Osteoblast (primary cell): ENCODE measurements at regions not wholly inside any gene's neighbourhood (a gene's known extent, or its start where the extent isn't known, plus 50 kb on each side); places are given as distances from the start of the nearest gene placed in this dataset.

Source experiments
- DNase-seq: peaks from one replicate; pipeline ENCODE4 v3.0.0; 2011; ENCODE audit warnings: low spot score, mixed read lengths; ENCODE audit not compliant: insufficient read length; ENCODE audit errors: missing footprints
- H2AFZ ChIP-seq: 2 replicates; pipeline ENCODE4 v1.6.0; 2011; ENCODE audit warnings: mild to moderate bottlenecking, low read length
- H3K27ac ChIP-seq: 2 replicates; pipeline ENCODE4 v1.5.1; 2011; ENCODE audit warnings: mild to moderate bottlenecking, low read depth, low read length, moderate library complexity
- H3K27me3 ChIP-seq: 2 replicates; pipeline ENCODE4 v1.6.0; 2012; ENCODE audit warnings: mild to moderate bottlenecking, control low read depth, inconsistent platforms, low read length, moderate library complexity; ENCODE audit not compliant: insufficient read depth
- H3K36me3 ChIP-seq: 2 replicates; pipeline ENCODE4 v1.5.1; 2011; ENCODE audit warnings: mild to moderate bottlenecking, low read length, control low read depth, moderate library complexity; ENCODE audit not compliant: insufficient read depth
- H3K4me1 ChIP-seq: 2 replicates; pipeline ENCODE4 v1.5.1; 2011; ENCODE audit warnings: mild to moderate bottlenecking, low read length, control low read depth, moderate library complexity; ENCODE audit not compliant: insufficient read depth
- H3K4me2 ChIP-seq: 2 replicates; pipeline ENCODE4 v1.6.0; 2011; ENCODE audit warnings: mild to moderate bottlenecking, low read length; ENCODE audit not compliant: insufficient read depth
- H3K4me3 ChIP-seq: fragments of 200-600 bp; sonication (generic); 3 replicates; pipeline ENCODE4 v1.5.1; 2012; ENCODE audit warnings: mild to moderate bottlenecking, low read length, inconsistent platforms; ENCODE audit not compliant: insufficient read depth
- H3K79me2 ChIP-seq: 2 replicates; pipeline ENCODE4 v1.6.0; 2012; ENCODE audit warnings: mild to moderate bottlenecking, low read length, control low read depth, inconsistent platforms; ENCODE audit not compliant: insufficient read depth
- H3K9me3 ChIP-seq: 2 replicates; pipeline ENCODE4 v1.5.1; 2011; ENCODE audit warnings: low read depth, low read length, control low read depth
- H4K20me1 ChIP-seq: 2 replicates; pipeline ENCODE4 v1.6.0; 2012; ENCODE audit warnings: mild to moderate bottlenecking, low read length, control low read depth; ENCODE audit not compliant: insufficient read depth
- CTCF ChIP-seq: IDR thresholded peaks from 2 replicates; pipeline ENCODE4 v1.5.1; 2011; ENCODE audit warnings: mild to moderate bottlenecking, low read depth, low read length, moderate library complexity; ENCODE audit errors: extremely low read depth

- H2AFZ ChIP-seq, result no peak overlapping the region
- H3K4me1 ChIP-seq, result peaks cover 7% of the 10 kb centered on the region
- H3K79me2 ChIP-seq, result no peaks in the 10 kb centered on the region
- no peaks in the 10 kb centered on the region for H3K27me3 ChIP-seq
- H3K36me3 ChIP-seq, result no peaks in the 10 kb centered on the region
- no peak overlapping the region for H3K4me2 ChIP-seq
- DNase-seq, result no peak
- no peak overlapping the region for H3K4me3 ChIP-seq
- H4K20me1 ChIP-seq, result no peaks in the 10 kb centered on the region
- TF ChIP-seq CTCF, result no peak
- no peak overlapping the region for H3K27ac ChIP-seq
- H3K9me3 ChIP-seq, result no peaks in the 10 kb centered on the region
Measured at GRCh38 chr17:13078591-13079385, 61.0 kb upstream of the ELAC2 start.

GRCh38 chr17:13076905-13077304 is 59.1 kb upstream of the ELAC2 start:
- no peak for DNase-seq

GRCh38 chr17:13074026-13074425 is 56.2 kb upstream of the ELAC2 start:
- no peak for TF ChIP-seq CTCF
- Histone ChIP-seq H3K4me2 (no peak overlapping the region), H3K4me3 (no peak overlapping the region), H2AFZ (no peak overlapping the region), H3K36me3 (no peaks in the 10 kb centered on the region), H3K79me2 (no peaks in the 10 kb centered on the region), H3K4me1 (peaks cover 9% of the 10 kb centered on the region), H3K9me3 (no peaks in the 10 kb centered on the region), H4K20me1 (no peaks in the 10 kb centered on the region), H3K27me3 (peaks cover 14% of the 10 kb centered on the region), H3K27ac (no peak overlapping the region)
- DNase-seq, result peak; percentile 77

More at GRCh38 chr17:13076905-13077304, 59.1 kb upstream of the ELAC2 start:
- no peak overlapping the region for H3K4me3 ChIP-seq
- H3K27ac ChIP-seq, result no peak overlapping the region
- H3K9me3 ChIP-seq, result no peaks in the 10 kb centered on the region
- H2AFZ ChIP-seq, result no peak overlapping the region
- no peaks in the 10 kb centered on the region for H4K20me1 ChIP-seq
- peaks cover 9% of the 10 kb centered on the region for H3K4me1 ChIP-seq
- no peak for TF ChIP-seq CTCF
- no peaks in the 10 kb centered on the region for H3K79me2 ChIP-seq
- H3K36me3 ChIP-seq, result no peaks in the 10 kb centered on the region
- peaks cover 7% of the 10 kb centered on the region for H3K27me3 ChIP-seq
- no peak overlapping the region for H3K4me2 ChIP-seq

GRCh38 chr17:13073018-13073417 is 55.2 kb upstream of the ELAC2 start:
- H4K20me1 ChIP-seq, result no peaks in the 10 kb centered on the region
- TF ChIP-seq CTCF, result no peak
- H3K27ac ChIP-seq, result no peak overlapping the region
- no peak overlapping the region for H2AFZ ChIP-seq
- H3K4me2 ChIP-seq, result no peak overlapping the region
- no peaks in the 10 kb centered on the region for H3K79me2 ChIP-seq
- H3K4me3 ChIP-seq, result no peak overlapping the region
- no peak for DNase-seq
- peaks cover 9% of the 10 kb centered on the region for H3K4me1 ChIP-seq
- H3K9me3 ChIP-seq, result no peaks in the 10 kb centered on the region
- peaks cover 14% of the 10 kb centered on the region for H3K27me3 ChIP-seq
- no peaks in the 10 kb centered on the region for H3K36me3 ChIP-seq
